ENCODE measurements at regions not wholly inside any gene's neighbourhood (a gene's known extent, or its start where the extent isn't known, plus 50 kb on each side); places are given as distances from the start of the nearest gene placed in this dataset.

DNA sequence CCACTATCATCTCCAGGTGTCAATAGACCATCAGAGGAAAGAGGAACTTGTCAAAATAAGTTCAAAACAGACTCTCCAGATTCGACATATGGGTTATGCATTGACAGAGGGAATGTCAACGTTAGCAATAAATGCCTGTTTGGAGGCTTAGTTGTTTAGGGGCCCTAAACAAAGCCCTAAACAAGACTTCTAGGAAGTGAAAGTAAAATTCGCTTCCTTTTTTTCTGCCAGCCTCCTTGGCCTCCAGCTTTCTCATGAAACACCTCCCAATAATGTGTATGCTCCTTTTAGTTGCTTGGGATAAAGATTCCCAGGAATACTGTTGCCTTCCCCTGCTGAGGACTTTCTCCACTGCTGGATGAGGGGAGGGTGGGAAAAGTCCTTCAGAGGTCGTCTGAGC lies 70.9 kb upstream of the ARNT2 start:
- in situ Hi-C loops (cut with HindIII; ENCODE audit: low sequenced_read_pairs): no loop called here
- TF ChIP-seq, protein P1, sequence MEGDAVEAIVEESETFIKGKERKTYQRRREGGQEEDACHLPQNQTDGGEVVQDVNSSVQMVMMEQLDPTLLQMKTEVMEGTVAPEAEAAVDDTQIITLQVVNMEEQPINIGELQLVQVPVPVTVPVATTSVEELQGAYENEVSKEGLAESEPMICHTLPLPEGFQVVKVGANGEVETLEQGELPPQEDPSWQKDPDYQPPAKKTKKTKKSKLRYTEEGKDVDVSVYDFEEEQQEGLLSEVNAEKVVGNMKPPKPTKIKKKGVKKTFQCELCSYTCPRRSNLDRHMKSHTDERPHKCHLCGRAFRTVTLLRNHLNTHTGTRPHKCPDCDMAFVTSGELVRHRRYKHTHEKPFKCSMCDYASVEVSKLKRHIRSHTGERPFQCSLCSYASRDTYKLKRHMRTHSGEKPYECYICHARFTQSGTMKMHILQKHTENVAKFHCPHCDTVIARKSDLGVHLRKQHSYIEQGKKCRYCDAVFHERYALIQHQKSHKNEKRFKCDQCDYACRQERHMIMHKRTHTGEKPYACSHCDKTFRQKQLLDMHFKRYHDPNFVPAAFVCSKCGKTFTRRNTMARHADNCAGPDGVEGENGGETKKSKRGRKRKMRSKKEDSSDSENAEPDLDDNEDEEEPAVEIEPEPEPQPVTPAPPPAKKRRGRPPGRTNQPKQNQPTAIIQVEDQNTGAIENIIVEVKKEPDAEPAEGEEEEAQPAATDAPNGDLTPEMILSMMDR (IDR thresholded peaks at IDR 0.05; ENCODE audit: low read depth, low read length, missing control alignments): no peak
- no peak overlapping the region for H3K4me3 ChIP-seq (ENCODE audit: low read depth, low read length)
- no peak for DNase-seq (ENCODE audit: low read depth)

DNA sequence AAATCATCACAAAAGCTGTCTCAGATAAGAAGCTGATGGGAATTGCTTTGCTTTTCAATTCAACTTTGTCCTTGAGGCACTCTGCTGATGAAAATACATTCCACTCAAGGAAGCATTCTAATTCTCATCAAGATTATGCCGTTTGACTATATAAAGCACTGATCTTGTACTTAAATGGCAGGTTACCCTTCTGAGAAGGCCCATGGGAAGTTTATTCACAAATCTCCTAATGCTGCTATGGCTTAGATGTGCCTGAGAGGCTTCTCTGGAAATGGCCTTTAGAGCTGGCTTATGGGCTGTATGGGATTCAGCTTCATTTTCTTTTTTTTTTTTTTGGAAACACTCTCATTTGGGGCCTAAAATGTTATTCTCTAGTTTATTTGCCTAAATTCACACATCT lies 69.7 kb upstream of the ARNT2 start:
- no peak for DNase-seq (ENCODE audit: low read depth)
- H3K4me3 ChIP-seq (ENCODE audit: low read depth, low read length): no peak overlapping the region
- TF ChIP-seq, protein P1 (IDR thresholded peaks at IDR 0.05; ENCODE audit: low read depth, low read length, missing control alignments): no peak
- in situ Hi-C loops (cut with HindIII; ENCODE audit: low sequenced_read_pairs): no loop called here

- no peak for DNase-seq (ENCODE audit: low read depth)
- in situ Hi-C loops (cut with HindIII; ENCODE audit: low sequenced_read_pairs): no loop called here
- no peak overlapping the region for H3K4me3 ChIP-seq (ENCODE audit: low read depth, low read length)
- TF ChIP-seq, protein P1 (IDR thresholded peaks at IDR 0.05; ENCODE audit: low read depth, low read length, missing control alignments): no peak
These were observed 64.6 kb upstream of the ARNT2 start for GRCh38 chr15:80339601-80340000.

DNA sequence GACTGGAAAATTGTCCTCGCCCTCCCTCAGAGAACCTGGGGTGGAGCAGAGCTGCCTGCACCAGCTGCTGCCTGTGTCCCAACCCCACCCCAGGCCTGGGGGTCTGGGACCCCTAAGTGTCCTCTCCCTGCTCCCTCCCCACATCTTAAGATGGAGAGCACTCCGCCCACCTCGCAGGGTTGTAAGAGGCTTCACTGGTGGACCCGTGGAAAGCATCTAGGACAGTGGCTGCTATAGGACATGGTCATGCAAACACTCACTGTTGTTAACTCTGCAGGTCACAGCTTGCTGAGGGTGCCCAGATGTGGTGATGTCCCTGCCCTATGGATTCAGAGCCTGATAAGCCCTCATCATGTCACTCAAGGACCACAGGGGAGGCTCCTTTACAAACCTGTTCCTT lies 62.0 kb upstream of the ARNT2 start:
- no peak for DNase-seq (ENCODE audit: low read depth)
- TF ChIP-seq, protein P1 (IDR thresholded peaks at IDR 0.05; ENCODE audit: low read depth, low read length, missing control alignments): no peak
- no peak overlapping the region for H3K4me3 ChIP-seq (ENCODE audit: low read depth, low read length)
- in situ Hi-C loops (cut with HindIII; ENCODE audit: low sequenced_read_pairs): no loop called here

- no peak for DNase-seq (ENCODE audit: low read depth)
- no peak overlapping the region for H3K4me3 ChIP-seq (ENCODE audit: low read depth, low read length)
- TF ChIP-seq, protein P1 (IDR thresholded peaks at IDR 0.05; ENCODE audit: low read depth, low read length, missing control alignments): no peak
- in situ Hi-C loops (cut with HindIII; ENCODE audit: low sequenced_read_pairs): no loop called here
These were observed 60.6 kb upstream of the ARNT2 start for GRCh38 chr15:80343554-80343992.

DNA sequence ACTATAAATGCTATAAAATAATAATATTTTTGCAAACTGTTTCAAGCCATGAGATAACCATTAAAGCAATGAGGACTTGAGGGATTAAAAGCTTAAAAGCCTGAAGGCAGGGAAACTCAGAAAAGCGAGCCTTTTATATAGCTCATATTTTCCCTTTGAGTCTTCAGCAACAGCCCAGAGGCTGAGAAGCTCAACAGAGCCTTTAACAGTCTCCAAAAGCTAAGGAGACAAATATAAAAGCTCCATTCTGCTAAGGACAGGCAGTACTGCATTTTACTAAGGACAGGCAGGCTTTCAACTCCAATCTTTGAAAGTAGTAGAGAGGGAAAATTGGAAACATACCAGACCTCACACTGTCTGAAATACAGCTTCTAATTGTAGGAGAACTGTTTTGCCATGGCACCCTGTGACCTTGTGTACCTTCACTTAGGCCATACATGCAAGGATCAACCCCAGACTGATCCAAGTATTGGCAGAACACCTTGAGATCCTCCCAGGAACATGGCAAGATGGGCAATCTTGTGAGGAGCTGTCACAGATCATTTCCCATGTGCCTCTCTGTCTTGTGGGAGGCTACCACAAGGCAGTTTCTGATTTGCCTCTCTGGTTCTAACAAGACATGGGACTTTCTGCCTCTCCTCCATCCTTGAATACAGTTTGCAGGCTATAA lies 53.1 kb upstream of the ARNT2 start:
- TF ChIP-seq, protein P1 (IDR thresholded peaks at IDR 0.05; ENCODE audit: low read depth, low read length, missing control alignments): no peak
- no peak for DNase-seq (ENCODE audit: low read depth)
- in situ Hi-C loops (cut with HindIII; ENCODE audit: low sequenced_read_pairs): no loop called here
- no peak overlapping the region for H3K4me3 ChIP-seq (ENCODE audit: low read depth, low read length)

Measured in astrocyte of the cerebellum (primary cell).